ENCODE measurements at regions not wholly inside any gene's neighbourhood (a gene's known extent, or its start where the extent isn't known, plus 50 kb on each side); places are given as distances from the start of the nearest gene placed in this dataset.
"Not testable (repeated sequence)": the region's sequence is repeated elsewhere in the genome, so short reads cannot be mapped to it uniquely, and the experiment has no call there.

DNA sequence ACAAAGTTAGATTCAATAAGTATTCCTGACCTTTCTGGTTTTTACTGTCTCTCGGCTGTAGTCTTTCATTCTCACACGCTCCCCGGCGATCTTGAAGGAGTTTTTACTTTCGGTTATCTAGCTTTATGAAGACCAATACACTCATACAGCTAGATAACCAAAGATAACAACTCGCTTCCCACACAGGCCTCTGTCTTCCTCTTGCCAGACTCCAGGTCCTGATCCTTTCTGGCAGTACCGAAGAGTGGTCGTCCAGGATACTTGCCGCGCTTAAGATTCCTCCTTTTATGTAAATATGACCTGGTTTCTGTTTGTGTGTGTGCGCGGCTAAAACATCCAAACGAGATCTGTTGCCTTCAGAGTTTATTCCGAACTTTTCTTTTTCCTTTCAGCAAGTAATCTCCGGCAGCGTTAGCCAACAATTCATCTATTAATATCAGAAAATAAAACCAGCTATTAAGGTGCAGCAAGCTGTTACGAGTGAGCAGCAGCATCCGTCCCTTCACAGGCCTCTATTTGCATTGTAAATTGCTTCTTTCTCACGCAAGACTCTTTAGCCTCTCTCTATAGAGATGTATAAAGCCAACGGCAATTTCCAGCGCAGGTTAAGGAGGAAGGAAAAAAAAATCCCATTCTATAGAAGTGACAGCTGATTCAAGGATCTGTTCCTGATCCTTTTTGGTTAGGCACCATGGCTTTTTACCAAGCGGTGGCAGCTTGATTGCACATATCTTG is 216.1 kb downstream of the MEF2C start:
- no peak for DNase-seq

DNA sequence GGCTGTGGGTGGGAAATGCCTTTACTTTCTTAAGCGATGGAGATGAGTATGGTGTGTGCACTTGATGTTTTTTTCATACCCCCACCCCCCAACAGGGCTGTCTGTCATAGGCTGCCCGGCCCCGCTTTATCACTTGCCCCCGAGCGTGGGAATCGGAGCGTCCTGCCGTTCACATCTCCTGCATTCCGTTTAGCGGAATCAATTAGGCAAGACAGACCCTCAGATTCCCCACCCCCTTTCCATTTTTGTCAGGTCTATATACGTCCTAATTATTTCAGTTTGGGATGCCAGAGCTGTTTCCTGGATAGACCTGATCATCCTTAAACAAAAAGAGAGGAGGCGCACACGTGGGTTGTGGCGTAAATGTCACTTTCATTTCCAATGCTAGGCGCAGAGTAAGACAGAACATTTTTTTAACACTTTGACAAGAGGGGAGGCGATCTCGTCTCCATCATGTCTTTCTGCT is 217.2 kb downstream of the MEF2C start:
- DNase-seq, result no peak

DNA sequence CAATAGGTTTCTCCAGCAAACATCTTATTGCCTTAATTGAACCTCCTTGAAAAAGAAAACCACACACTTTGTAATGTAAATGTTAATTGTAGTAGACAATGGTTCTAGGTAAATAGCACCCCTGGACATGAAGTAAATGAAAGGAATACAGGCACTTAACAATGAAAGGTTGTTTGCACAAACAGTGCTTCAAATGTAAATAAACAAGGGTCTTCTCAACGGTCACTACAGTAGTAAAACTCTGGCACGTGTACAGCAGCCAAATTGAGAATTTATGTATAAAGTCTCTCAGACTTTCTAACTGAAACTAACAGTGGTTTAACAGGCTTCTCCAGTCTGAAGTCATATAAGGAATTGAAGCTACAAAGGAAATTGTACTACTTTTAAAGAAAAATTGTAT is 218.3 kb downstream of the MEF2C start:
- DNase-seq, result no peak

- DNase-seq, result no peak
Observed at GRCh38 chr5:88663793-88664216, 219.2 kb downstream of the MEF2C start.

DNA sequence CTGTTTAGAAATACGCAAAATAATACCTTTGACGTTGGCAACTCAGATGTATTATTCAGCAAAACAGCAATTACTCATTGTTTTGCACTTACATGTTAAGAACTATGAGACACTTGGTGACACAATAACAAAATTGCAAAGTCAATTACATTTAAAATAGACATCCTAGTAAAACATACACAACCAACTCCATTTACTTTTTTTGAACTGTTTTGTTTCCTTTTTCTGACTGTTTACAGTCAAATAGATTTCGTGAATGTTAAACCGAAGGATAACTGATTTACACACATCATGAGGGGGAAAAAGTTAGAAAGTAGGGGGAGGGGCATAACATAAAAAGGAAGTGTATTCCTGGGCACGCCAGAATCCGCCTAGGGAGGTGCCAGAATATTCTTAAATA is 220.1 kb downstream of the MEF2C start:
- no peak for DNase-seq

DNA sequence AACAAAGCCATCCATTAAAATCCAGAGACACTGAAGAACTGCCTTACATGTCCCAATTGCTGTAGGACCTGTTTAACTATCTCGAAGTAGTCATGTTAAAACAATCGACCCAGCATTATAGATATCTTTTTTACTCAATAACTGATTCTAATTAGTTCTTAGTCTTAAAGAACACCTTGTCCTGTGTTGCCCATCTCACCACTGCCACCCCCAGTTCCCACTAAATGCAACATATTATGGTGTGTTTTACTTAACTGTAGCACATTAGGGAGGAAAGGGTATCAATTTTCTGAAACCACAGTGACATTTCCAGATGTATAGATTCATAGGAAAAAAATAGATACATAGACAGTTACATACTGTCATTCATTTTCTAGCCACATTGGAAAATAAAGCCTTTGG is 221.2 kb downstream of the MEF2C start:
- no peak for DNase-seq

DNA sequence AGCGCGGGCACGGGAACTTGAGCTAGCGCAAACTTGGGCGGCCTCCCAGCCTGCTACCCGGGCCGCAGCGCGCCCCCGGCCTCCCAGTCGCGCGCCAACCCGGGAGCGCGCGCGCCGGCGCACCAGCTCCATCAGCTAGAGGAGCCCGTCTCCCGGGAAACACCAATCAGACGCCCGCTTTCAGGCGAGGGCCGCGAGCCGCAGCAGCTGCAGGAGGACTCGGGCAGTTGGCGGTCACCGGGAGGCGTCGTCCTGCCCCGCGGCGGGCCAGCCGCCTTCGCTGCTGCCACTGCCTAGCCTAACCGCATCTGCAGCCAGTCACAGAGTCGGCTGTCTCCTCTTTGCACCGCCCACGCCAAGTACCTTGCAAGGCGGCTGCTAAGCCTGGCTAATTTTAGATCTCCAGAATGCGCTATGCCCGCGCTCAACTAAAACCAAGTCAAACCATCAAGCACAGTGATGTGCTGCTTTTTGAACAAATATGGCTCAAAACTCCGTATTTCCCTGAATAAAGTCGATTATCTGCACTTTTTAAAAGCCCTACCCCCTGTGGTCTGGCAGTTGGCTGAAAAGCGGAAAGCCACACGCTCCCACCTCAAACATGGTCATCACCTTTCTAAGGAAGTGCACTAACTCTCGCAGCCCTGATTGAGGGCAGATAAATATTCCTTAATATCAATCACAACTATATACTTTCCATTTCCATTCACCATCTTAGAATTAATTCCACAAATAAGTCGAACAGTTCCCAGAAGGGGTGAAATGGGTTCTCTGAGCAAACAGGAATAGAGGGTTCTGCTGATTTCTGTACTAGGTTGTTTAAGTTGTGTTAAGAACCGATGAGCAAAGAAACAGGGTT is 221.8 kb downstream of the MEF2C start:
- DNase-seq, result peak; percentile 35

DNA sequence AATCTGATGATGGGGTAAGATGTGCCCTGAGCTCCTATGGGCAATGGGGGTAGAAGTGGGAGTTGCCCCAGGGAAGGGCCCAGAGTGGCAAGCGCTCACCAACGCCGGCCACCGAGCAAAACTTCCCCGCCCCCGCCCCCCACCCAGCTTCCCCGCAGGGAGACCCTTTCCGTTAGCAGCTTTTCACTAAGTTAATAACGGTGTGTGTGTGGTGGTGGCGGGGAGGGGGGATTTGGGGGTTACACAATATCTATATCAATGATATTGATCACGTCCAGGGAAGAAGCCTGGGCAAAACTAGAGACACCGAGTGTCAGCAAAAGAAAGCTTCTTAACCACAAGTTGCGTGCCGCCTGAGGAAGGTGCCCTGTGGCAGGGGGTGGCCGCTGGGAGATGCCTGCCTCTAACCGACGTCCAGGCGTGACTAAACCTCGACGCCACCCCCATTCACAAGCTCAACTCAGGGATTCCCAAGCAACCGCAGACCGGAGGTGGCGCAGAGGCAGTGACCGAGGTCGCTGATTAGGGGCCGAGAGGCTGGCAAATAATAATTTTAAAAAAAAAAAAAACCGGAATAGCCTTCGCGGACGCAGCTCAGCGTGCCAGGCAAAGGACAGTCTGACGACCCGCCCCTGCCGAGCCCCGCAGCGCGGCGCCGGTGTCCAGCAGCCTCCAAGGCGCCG is 222.6 kb downstream of the MEF2C start:
- DNase-seq, result no peak

DNA sequence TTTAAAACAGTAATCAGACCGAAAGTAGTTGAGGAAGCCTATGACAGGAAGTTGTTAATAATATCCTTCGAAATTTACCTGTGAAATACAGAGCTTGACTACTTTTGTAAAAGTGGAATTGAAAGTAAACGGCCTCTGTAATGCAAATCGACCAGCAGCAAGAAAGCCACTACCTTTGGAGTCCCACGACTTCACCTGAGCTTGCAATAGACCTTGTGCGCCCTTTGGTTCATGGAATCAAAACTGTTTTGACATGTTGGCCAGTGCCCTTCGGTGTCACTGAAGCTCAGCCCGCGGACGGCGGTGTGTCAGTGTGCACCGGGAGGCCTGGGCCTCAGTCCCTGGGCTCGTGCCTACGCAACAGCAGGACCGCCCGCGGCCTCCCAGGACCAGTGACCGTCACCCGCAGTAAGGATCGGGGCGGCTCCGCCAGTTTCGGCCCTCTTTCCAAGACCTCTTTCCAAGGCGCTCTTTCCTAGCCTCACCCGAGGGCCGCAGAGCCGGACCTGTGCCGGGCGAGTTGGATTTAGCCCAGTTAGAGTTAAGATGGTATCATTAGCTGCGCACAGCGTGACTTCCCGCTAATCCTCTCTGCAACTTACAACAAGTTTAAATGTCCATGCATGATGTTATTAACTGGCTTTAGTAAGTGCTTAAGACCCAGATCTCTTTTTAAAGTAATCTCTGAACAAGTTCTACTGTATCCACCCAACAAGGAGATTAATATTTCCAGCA is 223.3 kb downstream of the MEF2C start:
- DNase-seq, result no peak

DNA sequence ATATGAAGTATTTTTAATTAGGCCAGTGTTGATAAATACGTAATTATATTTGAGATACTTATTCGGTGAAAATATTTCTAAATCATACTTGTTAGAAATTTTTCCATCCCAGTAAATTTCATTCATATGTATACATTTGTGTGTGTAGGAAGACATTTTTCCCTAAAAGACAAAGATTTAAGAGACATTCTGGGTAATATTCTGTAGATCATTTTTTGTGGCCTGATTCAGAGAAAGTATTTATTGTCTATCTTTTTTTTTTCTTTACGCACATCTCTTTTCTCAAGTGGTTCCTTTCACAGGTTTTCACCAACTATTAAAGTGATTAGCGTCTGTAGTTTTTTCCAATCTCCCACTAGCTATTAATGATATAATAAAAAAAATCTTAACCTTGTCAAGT is 224.1 kb downstream of the MEF2C start:
- DNase-seq, result no peak

DNA sequence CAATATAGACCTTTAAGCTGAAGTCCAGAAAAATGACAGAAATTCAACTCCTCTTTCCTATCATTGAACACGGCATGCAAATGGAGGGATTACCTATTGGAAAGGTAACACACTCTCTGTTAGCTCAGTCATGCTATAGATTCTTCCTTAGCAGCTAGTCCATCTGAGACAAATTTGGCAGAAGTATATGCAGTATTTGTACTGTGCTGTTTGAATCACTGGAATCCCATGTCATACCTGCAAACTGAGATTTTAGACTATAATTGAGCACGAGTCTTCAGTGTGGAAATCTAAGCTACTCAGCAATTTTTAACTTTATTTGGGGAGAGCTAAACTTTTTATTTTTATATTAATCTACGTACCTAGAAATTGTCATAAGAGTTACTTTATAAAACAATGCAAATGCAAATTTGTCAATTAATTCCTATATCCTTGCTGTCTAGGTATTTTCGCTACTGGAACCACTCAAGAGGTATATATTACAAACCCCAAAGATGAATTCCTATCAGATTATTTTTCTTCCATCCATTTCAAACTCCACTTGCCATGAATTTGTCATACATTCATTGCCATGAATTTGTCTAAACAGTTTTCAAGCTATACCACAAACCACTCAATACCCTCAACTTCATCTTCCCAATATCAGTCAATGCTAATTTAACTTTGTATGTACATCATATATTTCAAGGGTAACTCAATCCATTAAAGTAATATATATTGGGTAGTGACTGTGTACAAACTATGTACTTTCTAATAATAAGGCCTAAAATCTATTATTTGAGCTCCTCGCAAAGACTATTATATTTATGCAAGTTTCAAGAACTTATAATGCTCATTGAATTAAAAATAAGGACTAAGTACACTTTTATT is 224.8 kb downstream of the MEF2C start:
- DNase-seq, result no peak

- no peak for DNase-seq
Observed at GRCh38 chr5:88657136-88657535, 225.8 kb downstream of the MEF2C start.

DNA sequence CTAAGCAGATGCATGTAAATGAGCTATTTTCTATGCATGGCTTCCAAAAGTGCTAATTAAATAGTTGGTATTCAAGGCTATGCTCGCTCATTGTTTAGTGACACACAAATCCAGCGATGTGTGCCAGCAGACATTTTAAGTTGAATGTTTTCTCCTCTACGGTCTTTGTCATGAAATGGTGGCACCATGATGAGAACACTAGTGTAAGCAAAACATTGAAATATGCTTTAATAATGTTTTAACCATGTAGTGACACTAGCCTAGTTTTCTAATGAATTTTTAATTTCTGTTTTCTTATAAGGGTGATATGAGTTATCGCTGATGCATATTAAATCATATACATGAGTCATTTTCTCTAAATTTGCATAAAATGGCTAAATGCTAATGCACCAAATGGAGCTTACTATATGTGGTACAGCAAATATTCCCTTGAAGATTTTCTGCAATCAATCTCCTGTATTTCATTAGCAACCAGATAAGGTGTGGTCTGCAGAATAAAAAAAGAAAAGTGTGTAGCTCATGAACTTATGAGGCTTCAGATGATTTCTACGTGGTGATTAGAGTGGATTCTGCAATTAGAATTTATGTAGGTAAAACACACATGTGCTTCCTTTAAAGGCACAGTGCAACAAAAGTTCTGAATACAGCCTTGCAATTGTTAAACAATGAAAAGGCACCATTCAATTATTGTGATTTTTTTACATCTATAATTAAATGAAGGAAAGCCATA is 226.6 kb downstream of the MEF2C start:
- no peak for DNase-seq

- DNase-seq, result no peak
Observed at GRCh38 chr5:88653471-88653870, 229.5 kb downstream of the MEF2C start.

DNA sequence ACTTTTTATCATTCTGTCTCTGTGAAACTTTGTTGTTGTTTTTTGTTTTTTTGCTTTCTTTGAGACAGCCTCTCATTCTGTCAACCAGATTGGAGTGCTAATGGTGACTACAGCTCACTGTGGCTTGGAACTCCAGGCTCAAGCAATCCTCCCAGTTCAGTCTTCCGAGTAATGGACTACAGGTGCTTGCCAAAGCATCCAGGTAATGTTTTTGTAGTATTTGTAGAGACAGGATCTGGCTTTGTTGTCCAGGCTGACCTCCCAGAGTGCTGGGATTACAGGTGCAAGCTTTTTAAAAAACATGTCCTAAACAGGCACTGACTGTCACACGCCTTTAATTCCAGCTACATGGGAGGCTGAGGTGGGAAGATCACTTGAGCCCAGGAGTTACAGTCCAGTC is 235.1 kb downstream of the MEF2C start:
- DNase-seq, result no peak

GRCh38 chr5:88646866-88647265 is 236.1 kb downstream of the MEF2C start:
- no peak for DNase-seq

DNA sequence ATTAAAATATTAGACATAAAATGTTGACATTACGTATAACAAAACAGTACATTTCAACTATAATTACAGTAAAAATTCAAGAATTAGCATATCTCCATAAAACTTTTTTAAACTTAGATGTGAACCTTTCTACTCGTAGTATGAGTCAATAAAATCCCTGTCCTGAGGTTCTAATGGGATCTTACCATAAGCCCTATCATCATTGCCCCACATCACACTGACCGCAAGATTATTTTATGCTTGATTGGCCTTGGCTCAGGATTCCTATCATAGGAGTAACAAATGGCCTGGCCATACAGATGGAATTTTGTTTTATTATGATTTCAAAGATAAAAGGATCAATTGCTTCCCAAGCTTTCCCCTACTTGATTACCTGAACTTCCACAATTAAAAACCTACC is 238.3 kb downstream of the MEF2C start:
- no peak for DNase-seq

GRCh38 chr5:88643315-88643714 is 239.7 kb downstream of the MEF2C start:
- no peak for DNase-seq

GRCh38 chr5:88634014-88634413 is 249.0 kb downstream of the MEF2C start:
- DNase-seq, result no peak

DNA sequence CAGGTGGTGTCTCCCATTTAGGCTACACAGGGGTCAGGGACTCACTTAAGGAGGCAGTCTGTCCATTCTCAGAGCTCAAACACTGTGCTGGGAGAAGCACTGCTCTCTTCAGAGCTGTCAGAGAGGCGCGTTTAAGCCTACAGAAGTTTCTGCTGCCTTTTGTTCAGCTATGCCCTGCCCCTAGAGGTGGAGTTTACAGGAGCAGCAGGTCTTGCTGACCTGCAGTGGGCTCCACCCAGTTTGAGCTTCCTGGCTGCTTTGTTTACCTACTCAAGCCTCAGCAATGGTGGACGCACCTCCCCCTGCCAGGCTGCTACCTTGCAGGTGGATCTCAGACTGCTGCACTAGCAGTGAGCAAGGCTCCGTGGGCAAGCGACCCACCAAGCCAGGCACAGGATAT is 260.1 kb downstream of the MEF2C start:
- not testable (repeated sequence) for DNase-seq

- not testable (repeated sequence) for DNase-seq
Observed at GRCh38 chr5:88615767-88616166, 267.2 kb downstream of the MEF2C start.
